ENCODE measurements at regions not wholly inside any gene's neighbourhood (a gene's known extent, or its start where the extent isn't known, plus 50 kb on each side); places are given as distances from the start of the nearest gene placed in this dataset.

DNA sequence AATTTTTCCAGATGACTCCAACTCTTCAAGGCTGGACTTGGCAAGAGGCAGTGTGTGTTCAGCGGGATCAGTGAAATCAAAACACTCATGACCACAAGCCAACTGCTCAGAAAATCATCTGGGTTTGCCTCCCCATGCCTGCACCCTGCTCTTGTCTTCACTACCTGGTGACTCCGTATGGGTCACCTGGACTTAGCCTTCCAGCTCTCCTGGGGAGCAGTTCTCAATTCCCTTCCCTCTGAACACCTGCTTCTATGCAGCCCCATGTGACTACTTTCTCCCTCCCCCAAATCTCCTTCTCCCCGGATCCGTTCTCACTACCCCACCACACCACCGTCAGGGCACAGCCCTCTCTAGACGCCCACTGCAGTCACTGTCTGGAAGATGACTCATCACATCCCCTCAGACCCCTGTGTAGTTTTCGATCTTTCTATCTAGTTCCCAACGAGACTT is 130.2 kb upstream of the ID2 start:
- H4K20me1 ChIP-seq (ENCODE audit: control insufficient read depth, insufficient read depth, low read depth, low read length), result no peaks in the 10 kb centered on the region
- H3F3A ChIP-seq (ENCODE audit: control insufficient read depth, insufficient read depth), result peaks cover 3% of the 10 kb centered on the region; the same call in 1 of the 2 replicates
- peaks cover 59% of the 10 kb centered on the region for H3K4me1 ChIP-seq (ENCODE audit: control insufficient read depth, low read length)
- H3K9me2 ChIP-seq (replicated peaks; ENCODE audit: control insufficient read depth, low read length), result no peaks in the 10 kb centered on the region
- peak overlapping the region; percentile 81 for H3K4me2 ChIP-seq (ENCODE audit: low read length)
- TF ChIP-seq, protein P1, sequence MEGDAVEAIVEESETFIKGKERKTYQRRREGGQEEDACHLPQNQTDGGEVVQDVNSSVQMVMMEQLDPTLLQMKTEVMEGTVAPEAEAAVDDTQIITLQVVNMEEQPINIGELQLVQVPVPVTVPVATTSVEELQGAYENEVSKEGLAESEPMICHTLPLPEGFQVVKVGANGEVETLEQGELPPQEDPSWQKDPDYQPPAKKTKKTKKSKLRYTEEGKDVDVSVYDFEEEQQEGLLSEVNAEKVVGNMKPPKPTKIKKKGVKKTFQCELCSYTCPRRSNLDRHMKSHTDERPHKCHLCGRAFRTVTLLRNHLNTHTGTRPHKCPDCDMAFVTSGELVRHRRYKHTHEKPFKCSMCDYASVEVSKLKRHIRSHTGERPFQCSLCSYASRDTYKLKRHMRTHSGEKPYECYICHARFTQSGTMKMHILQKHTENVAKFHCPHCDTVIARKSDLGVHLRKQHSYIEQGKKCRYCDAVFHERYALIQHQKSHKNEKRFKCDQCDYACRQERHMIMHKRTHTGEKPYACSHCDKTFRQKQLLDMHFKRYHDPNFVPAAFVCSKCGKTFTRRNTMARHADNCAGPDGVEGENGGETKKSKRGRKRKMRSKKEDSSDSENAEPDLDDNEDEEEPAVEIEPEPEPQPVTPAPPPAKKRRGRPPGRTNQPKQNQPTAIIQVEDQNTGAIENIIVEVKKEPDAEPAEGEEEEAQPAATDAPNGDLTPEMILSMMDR (IDR thresholded peaks at IDR 0.05; ENCODE audit: low read depth, low read length, poor library complexity, severe bottlenecking), result no peak
- peak overlapping the region; percentile 64 for H3K4me3 ChIP-seq (ENCODE audit: low read length)
- H3K36me3 ChIP-seq (ENCODE audit: control insufficient read depth, low read length), result peaks cover 12% of the 10 kb centered on the region; the same call in 1 of the 2 replicates
- no peaks in the 10 kb centered on the region for H3K9me3 ChIP-seq (ENCODE audit: control insufficient read depth, insufficient read depth, low read length)
- H3K79me2 ChIP-seq (ENCODE audit: control insufficient read depth, low read length), result no peaks in the 10 kb centered on the region
- peak overlapping the region; percentile 84 for H3K27ac ChIP-seq (ENCODE audit: low read depth, low read length)
- H3K27me3 ChIP-seq (ENCODE audit: control insufficient read depth, low read length), result no peaks in the 10 kb centered on the region

DNA sequence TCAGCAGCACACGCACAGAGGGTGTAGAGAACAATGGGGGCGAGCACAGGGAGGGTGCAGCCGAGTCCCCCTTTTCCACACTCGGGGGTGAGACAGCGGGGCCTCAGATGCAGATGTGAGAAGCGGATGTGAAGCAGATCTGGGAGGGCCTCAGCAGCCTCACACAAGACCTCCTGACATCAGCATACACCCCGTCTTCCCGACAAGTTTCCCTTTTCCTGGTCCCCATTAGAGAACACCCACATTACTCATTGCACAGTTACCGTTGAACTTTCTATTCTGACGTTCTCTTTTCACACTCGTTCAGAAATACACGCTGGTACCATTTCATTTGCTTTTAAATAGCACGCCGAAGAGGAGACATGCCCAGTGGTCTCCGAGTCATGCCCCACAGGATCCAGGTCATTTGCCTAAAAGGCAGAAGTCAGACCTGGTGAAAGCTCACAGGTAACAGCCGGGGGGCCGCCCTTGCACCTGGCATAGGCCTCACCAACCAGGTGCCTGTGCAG is 129.5 kb upstream of the ID2 start:
- Histone ChIP-seq H3K4me2 (ENCODE audit: low read length) (peak overlapping the region; percentile 81), H3K4me3 (ENCODE audit: low read length) (peak overlapping the region; percentile 64), H3K27me3 (ENCODE audit: control insufficient read depth, low read length) (no peaks in the 10 kb centered on the region), H3K9me2 (replicated peaks; ENCODE audit: control insufficient read depth, low read length) (no peaks in the 10 kb centered on the region), H4K20me1 (ENCODE audit: control insufficient read depth, insufficient read depth, low read depth, low read length) (no peaks in the 10 kb centered on the region), H3K27ac (ENCODE audit: low read depth, low read length) (peak overlapping the region; percentile 84), H3K36me3 (ENCODE audit: control insufficient read depth, low read length) (peaks cover 12% of the 10 kb centered on the region; the same call in 1 of the 2 replicates), H3F3A (ENCODE audit: control insufficient read depth, insufficient read depth) (peaks cover 3% of the 10 kb centered on the region; the same call in 1 of the 2 replicates), H3K79me2 (ENCODE audit: control insufficient read depth, low read length) (no peaks in the 10 kb centered on the region), H3K9me3 (ENCODE audit: control insufficient read depth, insufficient read depth, low read length) (no peaks in the 10 kb centered on the region), H3K4me1 (ENCODE audit: control insufficient read depth, low read length) (peaks cover 52% of the 10 kb centered on the region)
- TF ChIP-seq EZH2phosphoT487 (IDR thresholded peaks at IDR 0.05; ENCODE audit: borderline replicate concordance, low read length), result no peak
- TF ChIP-seq, protein P1 (IDR thresholded peaks at IDR 0.05; ENCODE audit: low read depth, low read length, poor library complexity, severe bottlenecking), result no peak

DNA sequence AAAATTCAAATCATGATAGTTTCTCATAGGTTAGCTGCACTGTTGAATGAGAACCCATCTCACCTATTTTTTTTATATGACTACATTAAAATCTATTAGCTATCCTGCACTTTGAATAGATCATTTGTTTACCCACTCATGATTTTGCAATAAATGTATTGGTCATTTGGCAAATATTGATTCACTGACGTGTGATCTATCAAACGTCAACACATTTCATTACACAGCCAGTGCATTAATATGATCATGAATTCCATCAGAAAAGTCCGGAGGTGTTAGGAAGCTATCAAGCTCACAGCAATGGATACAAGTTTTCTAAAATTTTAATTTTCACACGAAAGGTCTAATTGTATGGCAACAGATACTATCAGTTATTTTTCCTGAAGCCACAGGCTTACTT is 128.2 kb upstream of the ID2 start:
- TF ChIP-seq EZH2phosphoT487 (IDR thresholded peaks at IDR 0.05; ENCODE audit: borderline replicate concordance, low read length), result no peak
- TF ChIP-seq, protein P1 (IDR thresholded peaks at IDR 0.05; ENCODE audit: low read depth, low read length, poor library complexity, severe bottlenecking), result no peak
- H3K36me3 ChIP-seq (ENCODE audit: control insufficient read depth, low read length), result peaks cover 12% of the 10 kb centered on the region; the same call in 1 of the 2 replicates
- no peak overlapping the region for H3K4me3 ChIP-seq (ENCODE audit: low read length)
- peaks cover 40% of the 10 kb centered on the region for H3K4me1 ChIP-seq (ENCODE audit: control insufficient read depth, low read length)
- H3K4me2 ChIP-seq (ENCODE audit: low read length), result no peak overlapping the region
- H3K9me2 ChIP-seq (replicated peaks; ENCODE audit: control insufficient read depth, low read length), result no peaks in the 10 kb centered on the region
- no peaks in the 10 kb centered on the region for H4K20me1 ChIP-seq (ENCODE audit: control insufficient read depth, insufficient read depth, low read depth, low read length)
- H3K27me3 ChIP-seq (ENCODE audit: control insufficient read depth, low read length), result no peaks in the 10 kb centered on the region
- H3K9me3 ChIP-seq (ENCODE audit: control insufficient read depth, insufficient read depth, low read length), result peaks cover 7% of the 10 kb centered on the region
- H3K79me2 ChIP-seq (ENCODE audit: control insufficient read depth, low read length), result no peaks in the 10 kb centered on the region
- peak overlapping the region; percentile 24; the same call in 1 of the 2 replicates for H3K27ac ChIP-seq (ENCODE audit: low read depth, low read length)
- H3F3A ChIP-seq (ENCODE audit: control insufficient read depth, insufficient read depth), result peaks cover 3% of the 10 kb centered on the region; the same call in 1 of the 2 replicates

Measured in DOHH2 (cell line).